ENCODE measurements at regions not wholly inside any gene's neighbourhood (a gene's known extent, or its start where the extent isn't known, plus 50 kb on each side); places are given as distances from the start of the nearest gene placed in this dataset.

GRCh38 chr18:78362198-78362597, 617.4 kb upstream of the SALL3 start:
- H3K9me3 ChIP-seq (ENCODE audit: control insufficient read depth, insufficient read depth, low read depth, low read length), result no peaks in the 10 kb centered on the region

DNA sequence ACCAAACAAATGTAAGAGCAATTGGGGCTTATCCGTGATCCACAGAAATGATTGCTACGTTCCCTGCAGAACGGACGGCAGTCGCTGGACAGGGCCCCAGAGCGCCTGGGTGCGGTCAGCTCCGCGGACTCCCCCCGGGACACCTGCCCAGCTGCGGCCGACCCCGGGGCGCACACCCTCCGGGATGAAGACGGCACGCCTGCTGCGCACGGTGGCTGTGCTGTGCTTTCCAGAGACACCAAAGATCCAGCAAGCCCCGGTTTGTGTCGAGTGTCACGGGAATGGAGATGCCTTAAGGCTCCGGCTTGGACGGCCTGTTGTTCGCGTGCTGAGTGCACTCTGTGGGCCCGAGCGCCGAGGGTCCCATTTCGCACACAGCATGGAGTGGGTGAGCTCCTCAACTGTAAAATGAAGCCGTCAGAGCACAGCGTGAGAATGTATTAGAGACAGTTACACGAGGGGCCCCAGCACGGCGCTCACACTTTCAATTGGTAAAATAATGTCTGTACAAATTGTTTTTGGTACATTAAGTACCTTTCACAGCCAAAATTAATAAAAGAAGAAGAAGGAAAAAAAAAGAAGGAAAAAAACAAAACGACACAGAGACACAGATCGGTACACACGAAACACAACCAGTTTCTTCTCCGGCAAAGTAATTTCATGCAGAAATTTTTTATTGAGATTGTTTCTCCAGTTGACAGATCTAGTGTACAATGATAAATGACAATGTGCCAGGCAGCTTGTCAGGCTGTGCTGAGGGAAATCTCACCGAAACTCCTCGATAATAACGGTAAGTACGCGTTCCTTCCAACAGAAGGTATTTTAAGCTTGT, 615.8 kb upstream of the SALL3 start:
- DNase-seq (ENCODE audit: low read depth in 2 of 2), result no peak
- Histone ChIP-seq H3K9me3 (ENCODE audit: control insufficient read depth, insufficient read depth, low read depth, low read length) (no peaks in the 10 kb centered on the region), H3K4me3 (replicated peaks in 1 of 4; ENCODE audit: control extremely low read depth in 1 of 4, insufficient read depth in 1 of 4, low read depth in 3 of 4, low read length in 4 of 4) (no peak overlapping the region), H3K27me3 (ENCODE audit: control insufficient read depth, insufficient read depth, low read length) (no peaks in the 10 kb centered on the region), H3K36me3 (ENCODE audit: control insufficient read depth, insufficient read depth, low read length) (no peaks in the 10 kb centered on the region), H3K4me2 (ENCODE audit: extremely low read depth, insufficient read depth, low read length) (no peak overlapping the region), H3K9ac (ENCODE audit: insufficient read depth, low read length) (no peak overlapping the region), H4K20me1 (ENCODE audit: control insufficient read depth, extremely low read depth, insufficient read depth, low read length) (no peaks in the 10 kb centered on the region), H3K4me1 (ENCODE audit: control insufficient read depth, extremely low read depth, insufficient read depth, low read length) (no peaks in the 10 kb centered on the region), H3K79me2 (ENCODE audit: control insufficient read depth, insufficient read depth, low read length) (no peaks in the 10 kb centered on the region), H2AFZ (ENCODE audit: low read length) (no peak overlapping the region), H3K27ac (ENCODE audit: insufficient read depth, low read length) (no peak overlapping the region)
- TF ChIP-seq EZH2 (IDR thresholded peaks at IDR 0.05; ENCODE audit: low read length, missing control alignments), result no peak
- TF ChIP-seq, protein P1, sequence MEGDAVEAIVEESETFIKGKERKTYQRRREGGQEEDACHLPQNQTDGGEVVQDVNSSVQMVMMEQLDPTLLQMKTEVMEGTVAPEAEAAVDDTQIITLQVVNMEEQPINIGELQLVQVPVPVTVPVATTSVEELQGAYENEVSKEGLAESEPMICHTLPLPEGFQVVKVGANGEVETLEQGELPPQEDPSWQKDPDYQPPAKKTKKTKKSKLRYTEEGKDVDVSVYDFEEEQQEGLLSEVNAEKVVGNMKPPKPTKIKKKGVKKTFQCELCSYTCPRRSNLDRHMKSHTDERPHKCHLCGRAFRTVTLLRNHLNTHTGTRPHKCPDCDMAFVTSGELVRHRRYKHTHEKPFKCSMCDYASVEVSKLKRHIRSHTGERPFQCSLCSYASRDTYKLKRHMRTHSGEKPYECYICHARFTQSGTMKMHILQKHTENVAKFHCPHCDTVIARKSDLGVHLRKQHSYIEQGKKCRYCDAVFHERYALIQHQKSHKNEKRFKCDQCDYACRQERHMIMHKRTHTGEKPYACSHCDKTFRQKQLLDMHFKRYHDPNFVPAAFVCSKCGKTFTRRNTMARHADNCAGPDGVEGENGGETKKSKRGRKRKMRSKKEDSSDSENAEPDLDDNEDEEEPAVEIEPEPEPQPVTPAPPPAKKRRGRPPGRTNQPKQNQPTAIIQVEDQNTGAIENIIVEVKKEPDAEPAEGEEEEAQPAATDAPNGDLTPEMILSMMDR (conservative IDR thresholded peaks at IDR 0.05 in 1 of 2, IDR thresholded peaks at IDR 0.05 in 1 of 2; ENCODE audit: low read depth in 1 of 2, low read length in 2 of 2), result no peak

More at GRCh38 chr18:78362198-78362597, 617.4 kb upstream of the SALL3 start:
- TF ChIP-seq, protein P1 (conservative IDR thresholded peaks at IDR 0.05 in 1 of 2, IDR thresholded peaks at IDR 0.05 in 1 of 2; ENCODE audit: low read depth in 1 of 2, low read length in 2 of 2), result no peak
- no peak for TF ChIP-seq EZH2 (IDR thresholded peaks at IDR 0.05; ENCODE audit: low read length, missing control alignments)
- Histone ChIP-seq H3K9ac (ENCODE audit: insufficient read depth, low read length) (no peak overlapping the region), H3K4me2 (ENCODE audit: extremely low read depth, insufficient read depth, low read length) (no peak overlapping the region), H3K4me1 (ENCODE audit: control insufficient read depth, extremely low read depth, insufficient read depth, low read length) (no peaks in the 10 kb centered on the region), H3K27ac (ENCODE audit: insufficient read depth, low read length) (no peak overlapping the region), H3K4me3 (replicated peaks in 1 of 4; ENCODE audit: control extremely low read depth in 1 of 4, insufficient read depth in 1 of 4, low read depth in 3 of 4, low read length in 4 of 4) (no peak overlapping the region), H3K27me3 (ENCODE audit: control insufficient read depth, insufficient read depth, low read length) (no peaks in the 10 kb centered on the region), H3K79me2 (ENCODE audit: control insufficient read depth, insufficient read depth, low read length) (no peaks in the 10 kb centered on the region), H2AFZ (ENCODE audit: low read length) (no peak overlapping the region), H3K36me3 (ENCODE audit: control insufficient read depth, insufficient read depth, low read length) (no peaks in the 10 kb centered on the region), H4K20me1 (ENCODE audit: control insufficient read depth, extremely low read depth, insufficient read depth, low read length) (no peaks in the 10 kb centered on the region)
- DNase-seq (ENCODE audit: low read depth in 2 of 2), result no peak

GRCh38 chr18:78364388-78364960, 615.1 kb upstream of the SALL3 start:
- Histone ChIP-seq H3K79me2 (ENCODE audit: control insufficient read depth, insufficient read depth, low read length) (no peaks in the 10 kb centered on the region), H2AFZ (ENCODE audit: low read length) (no peak overlapping the region), H3K27me3 (ENCODE audit: control insufficient read depth, insufficient read depth, low read length) (no peaks in the 10 kb centered on the region), H4K20me1 (ENCODE audit: control insufficient read depth, extremely low read depth, insufficient read depth, low read length) (no peaks in the 10 kb centered on the region), H3K27ac (ENCODE audit: insufficient read depth, low read length) (no peak overlapping the region), H3K36me3 (ENCODE audit: control insufficient read depth, insufficient read depth, low read length) (no peaks in the 10 kb centered on the region), H3K4me3 (replicated peaks in 1 of 4; ENCODE audit: control extremely low read depth in 1 of 4, insufficient read depth in 1 of 4, low read depth in 3 of 4, low read length in 4 of 4) (no peak overlapping the region), H3K9me3 (ENCODE audit: control insufficient read depth, insufficient read depth, low read depth, low read length) (no peaks in the 10 kb centered on the region), H3K9ac (ENCODE audit: insufficient read depth, low read length) (no peak overlapping the region), H3K4me2 (ENCODE audit: extremely low read depth, insufficient read depth, low read length) (no peak overlapping the region), H3K4me1 (ENCODE audit: control insufficient read depth, extremely low read depth, insufficient read depth, low read length) (no peaks in the 10 kb centered on the region)
- TF ChIP-seq EZH2 (IDR thresholded peaks at IDR 0.05; ENCODE audit: low read length, missing control alignments), result no peak
- TF ChIP-seq, protein P1 (conservative IDR thresholded peaks at IDR 0.05 in 1 of 2, IDR thresholded peaks at IDR 0.05 in 1 of 2; ENCODE audit: low read depth in 1 of 2, low read length in 2 of 2), result no peak
- no peak for DNase-seq (ENCODE audit: low read depth in 2 of 2)

Measured in fibroblast of lung (primary cell).